K562 (cell line): ENCODE measurements at regions not wholly inside any gene's neighbourhood (a gene's known extent, or its start where the extent isn't known, plus 50 kb on each side); places are given as distances from the start of the nearest gene placed in this dataset.

Source experiments
- ATAC-seq: fragments of 200-7000 bp; cut with Tn5 transposase; 3 replicates; pipeline ENCODE4 v1.9.1; 2020; ENCODE audit warnings: moderate library complexity
- BruUV-seq: library from RNA; stranded (reverse); fragments of 400-500 nt; replicated peaks from 2 replicates; lab custom pipeline; 2021; lab: Mats Ljungman, UMichigan
- CTCF ChIA-PET: fragments of 300-600 bp; formaldehyde crosslinking; extraction: SDS; loops from one replicate; lab custom pipeline; 2021; ENCODE audit warnings: low intra/inter-chr PET ratio; lab: Yijun Ruan, JAX
- POLR2A ChIA-PET: fragments of 300-600, 350-650 bp; sonication (Branson Sonifier 250); formaldehyde crosslinking; extraction: SDS; loops from one replicate; lab custom pipeline; 2021; ENCODE audit warnings: antibody characterized with exemption, inconsistent platforms; lab: Yijun Ruan, JAX
- DNase-seq, 4 experiments: peaks; one replicate each; pipeline versions ENCODE4 v3.0.0 to v3.0.0-alpha.2; 2011 to 2018; ENCODE audit warnings: low spot score in 3 of 4, mixed read lengths in 3 of 4; ENCODE audit errors: extremely low read depth in 1 of 4
- FAIRE-seq: peaks from 2 replicates; lab custom pipeline; 2011; peaks lifted over from hg19 to GRCh38; lab: Jason Lieb, UNC
- H2AFZ ChIP-seq: 2 replicates; pipeline ENCODE4 v1.6.0; 2011; ENCODE audit warnings: low read depth, low read length, control low read depth, inconsistent platforms
- H3K27ac ChIP-seq: fragments of 200-600 bp; 3 replicates; pipeline ENCODE4 v1.8.0; 2011; ENCODE audit warnings: low read depth, mild to moderate bottlenecking, control low read depth, inconsistent platforms, low read length, moderate library complexity, mixed read lengths; ENCODE audit errors: extremely low read depth
- H3K27me3 ChIP-seq, 2 experiments: fragments of 300-600 bp in 1 of 2; 2 replicates in 1 of 2; 3 replicates in 1 of 2; pipeline versions ENCODE4 v1.6.0 to v1.8.0; 2011; ENCODE audit warnings: inconsistent platforms in 2 of 2, low read length in 2 of 2, mild to moderate bottlenecking in 1 of 2, mixed read lengths in 1 of 2, moderate library complexity in 1 of 2; ENCODE audit not compliant: control insufficient read depth in 2 of 2, insufficient read depth in 2 of 2
- H3K36me3 ChIP-seq: fragments of 300-600 bp; 3 replicates; pipeline ENCODE4 v1.8.0; 2011; ENCODE audit warnings: mild to moderate bottlenecking, low read length, inconsistent platforms; ENCODE audit not compliant: control insufficient read depth, insufficient read depth
- H3K4me1 ChIP-seq, 2 experiments: fragments of 200-600 bp in 1 of 2; replicated peaks in 1 of 2; 2 replicates in 1 of 2; 3 replicates in 1 of 2; pipeline versions ENCODE4 v1.5.1 to v1.8.0; 2011; ENCODE audit warnings: inconsistent platforms in 2 of 2, low read length in 2 of 2, mild to moderate bottlenecking in 1 of 2, mixed read lengths in 1 of 2, moderate library complexity in 1 of 2; ENCODE audit not compliant: control insufficient read depth in 2 of 2, insufficient read depth in 2 of 2
- H3K4me2 ChIP-seq: 2 replicates; pipeline ENCODE4 v1.6.1; 2011; ENCODE audit warnings: low read length, control low read depth, inconsistent platforms, mixed read lengths; ENCODE audit not compliant: insufficient read depth
- H3K4me3 ChIP-seq: fragments of 200-600 bp; sonication (generic), shearing (Covaris generic); 2 replicates; pipeline ENCODE4 v1.5.1; 2016; ENCODE audit warnings: control low read depth, inconsistent platforms
- H3K79me2 ChIP-seq: fragments of 200-600 bp; 3 replicates; pipeline ENCODE4 v1.8.0; 2011; ENCODE audit warnings: low read length, inconsistent platforms; ENCODE audit not compliant: control insufficient read depth, insufficient read depth
- H3K9ac ChIP-seq, 2 experiments: 2 replicates each; pipeline versions ENCODE4 v1.6.0 to v1.6.1; 2011; ENCODE audit warnings: low read depth in 2 of 2, low read length in 2 of 2, control low read depth in 1 of 2, inconsistent platforms in 1 of 2, mild to moderate bottlenecking in 1 of 2, mixed read lengths in 1 of 2; ENCODE audit not compliant: insufficient read depth in 1 of 2
- H3K9me1 ChIP-seq: one replicate; pipeline ENCODE4 v1.6.0; 2011; ENCODE audit warnings: inconsistent platforms, mild to moderate bottlenecking, low read length, moderate library complexity; ENCODE audit not compliant: control insufficient read depth, insufficient read depth
- H3K9me3 ChIP-seq: replicated peaks from 2 replicates; pipeline ENCODE4 v1.5.1; 2011; ENCODE audit warnings: low read depth, low read length, inconsistent platforms; ENCODE audit not compliant: control insufficient read depth, insufficient read depth
- H4K20me1 ChIP-seq: replicated peaks from 2 replicates; pipeline ENCODE4 v1.6.1; 2011; ENCODE audit warnings: low read length, inconsistent platforms, mixed read lengths; ENCODE audit not compliant: control insufficient read depth, insufficient read depth
- CHCHD3 ChIP-seq: fragments of 250-450 bp; sonication (Bioruptor Pico); IDR thresholded peaks from 2 replicates; pipeline ENCODE4 v2.1.2; 2022; ENCODE audit warnings: mild to moderate bottlenecking
- CSDE1 ChIP-seq, 2 experiments: fragments of 450-650 bp; IDR thresholded peaks; 2 replicates each; pipeline ENCODE4 v1.6.1; 2016; ENCODE audit warnings: mild to moderate bottlenecking in 1 of 2
- HEY1 ChIP-seq: fragments of 250-450 bp; sonication (Bioruptor Pico); IDR thresholded peaks from 2 replicates; pipeline ENCODE4 v1.5.0; 2020; ENCODE audit warnings: mild to moderate bottlenecking, moderate library complexity, borderline replicate concordance
- RCOR1 ChIP-seq, 2 experiments: IDR thresholded peaks; 2 replicates each; pipeline ENCODE4 v1.6.1; 2012; ENCODE audit warnings: low read depth in 2 of 2, low read length in 2 of 2, borderline replicate concordance in 1 of 2, improper control_type of control experiment in 1 of 2
- SIRT6 ChIP-seq: IDR thresholded peaks from one replicate; pipeline ENCODE4 v1.6.1; 2012; ENCODE audit warnings: low read depth, mild to moderate bottlenecking, control low read depth, inconsistent platforms, low read length, moderate library complexity
- WGBS: fragments of 100-300 bp; shearing (Covaris generic); methylation state at CpG from one replicate; pipeline ENCODE4 v1.1.6; 2016; ENCODE audit warnings: low coverage, mixed read lengths; ENCODE audit not compliant: insufficient coverage; ENCODE audit errors: missing lambda C conversion rate; 5-methylcytosine and 5-hydroxymethylcytosine counted together
- in situ Hi-C: fragments of 300-500 bp; cut with MboI; formaldehyde crosslinking; loops from 4 replicates; pipeline ENCODE4 v1.15.0; 2018; ENCODE audit warnings: inconsistent platforms, mixed read lengths
- intact Hi-C: fragments of 100-400 bp; cut with micrococcal nuclease; formaldehyde crosslinking; loops from 2 replicates; pipeline ENCODE4 v1.14.2; 2022
- TF ChIP-seq, protein P1 (sequence below): fragments of 250-450 bp; sonication (Bioruptor Pico); IDR thresholded peaks from 2 replicates; pipeline ENCODE4 v1.9.0; 2021; ENCODE audit warnings: mild to moderate bottlenecking, inconsistent platforms
- TF ChIP-seq, protein P2 (sequence below), 2 experiments: fragments of 450-650 bp in 1 of 2; sonication (generic) in 1 of 2; formaldehyde crosslinking in 1 of 2; IDR thresholded peaks in 1 of 2; conservative IDR thresholded peaks in 1 of 2; 2 replicates each; pipeline versions ENCODE4 v1.6.1 to v1.8.1; 2016 to 2023; ENCODE audit warnings: mild to moderate bottlenecking in 2 of 2, moderate library complexity in 2 of 2, inconsistent platforms in 1 of 2, missing genetic modification reagents in 1 of 2
- TF ChIP-seq, protein P3 (sequence below): fragments of 450-650 bp; formaldehyde crosslinking; IDR thresholded peaks from 2 replicates; pipeline ENCODE4 v1.4.0; 2020; ENCODE audit warnings: mild to moderate bottlenecking, moderate library complexity

DNA sequence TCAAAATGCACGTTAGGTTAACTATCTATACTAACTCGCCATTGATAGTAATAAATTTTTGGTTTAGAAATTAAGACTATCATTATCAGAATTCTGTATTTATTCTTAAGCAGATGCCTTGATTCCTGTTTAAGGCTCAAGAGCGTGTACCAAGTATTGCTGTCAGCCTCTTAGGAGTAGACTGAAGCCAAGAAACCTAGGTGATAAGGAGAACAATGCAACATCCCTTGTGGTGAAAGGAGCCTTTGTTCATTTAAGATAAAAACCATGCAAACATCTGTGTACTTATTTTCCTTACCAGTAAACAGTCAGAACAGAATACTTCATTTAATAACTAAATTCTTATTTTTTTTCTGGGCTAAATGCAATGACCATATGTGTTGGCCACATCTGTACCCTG, 109.4 kb upstream of the NOVA1 start:
- ATAC-seq (no peak), FAIRE-seq (no peak), DNase-seq (no peak)
- no peaks in the 10 kb centered on the region for H3K79me2 ChIP-seq
- no peaks in the 10 kb centered on the region for H3K36me3 ChIP-seq
- H3K4me2 ChIP-seq = no peak overlapping the region
- H2AFZ ChIP-seq = no peak overlapping the region
- in situ Hi-C loops = no loop called here
- no peaks in the 10 kb centered on the region for H3K4me1 ChIP-seq
- no peaks in the 10 kb centered on the region for H3K9me1 ChIP-seq
- no peak overlapping the region for H3K27ac ChIP-seq
- H3K27me3 ChIP-seq = no peaks in the 10 kb centered on the region
- 0% methylated on average over 3 of the region's 3 CpGs for WGBS
- intact Hi-C loops = no loop called here
- H4K20me1 ChIP-seq = no peaks in the 10 kb centered on the region
- no peaks in the 10 kb centered on the region for H3K9me3 ChIP-seq
- ChIA-PET CTCF (no interaction called here), POLR2A (no interaction called here)
- H3K9ac ChIP-seq = no peak overlapping the region
- TF ChIP-seq CSDE1 (IDR thresholded peaks at IDR 0.05) (no peak), SIRT6 (no peak), RCOR1 (IDR thresholded peaks at IDR 0.05; ENCODE audit: borderline replicate concordance in 1 of 2, low read depth in 2 of 2, low read length in 2 of 2) (no peak)
- no peak overlapping the region for H3K4me3 ChIP-seq
- BruUV-seq = no TSS peak

DNA sequence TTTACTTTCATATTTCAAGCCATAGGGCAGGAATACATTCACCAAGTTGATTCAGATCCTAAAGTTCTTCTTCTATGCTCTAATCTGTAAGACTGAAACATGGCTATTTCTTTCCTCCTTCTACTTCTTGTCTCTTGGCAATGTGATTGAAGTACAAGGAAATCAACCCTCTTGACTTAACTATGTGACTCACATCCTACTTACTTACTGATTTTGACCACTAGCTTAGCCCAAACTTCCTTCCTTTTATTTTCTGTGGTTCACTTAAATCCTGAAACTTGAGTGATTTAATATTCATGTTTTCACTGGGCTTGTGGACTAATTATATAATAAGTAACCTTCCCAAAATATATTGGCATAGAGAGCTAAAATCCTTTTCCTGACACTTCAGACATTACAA, 111.2 kb upstream of the NOVA1 start:
- no TSS peak for BruUV-seq
- Histone ChIP-seq H3K36me3 (no peaks in the 10 kb centered on the region), H3K4me2 (no peak overlapping the region), H3K9me3 (no peaks in the 10 kb centered on the region), H3K9me1 (no peaks in the 10 kb centered on the region), H3K27ac (no peak overlapping the region), H3K27me3 (no peaks in the 10 kb centered on the region), H2AFZ (no peak overlapping the region), H3K4me3 (no peak overlapping the region), H3K9ac (no peak overlapping the region)
- no peak for FAIRE-seq
- ChIA-PET POLR2A (no interaction called here), CTCF (no interaction called here)
- no peak for DNase-seq
- in situ Hi-C loops (no loop called here), intact Hi-C loops (no loop called here)
- no peak for ATAC-seq
- TF ChIP-seq, protein P1, sequence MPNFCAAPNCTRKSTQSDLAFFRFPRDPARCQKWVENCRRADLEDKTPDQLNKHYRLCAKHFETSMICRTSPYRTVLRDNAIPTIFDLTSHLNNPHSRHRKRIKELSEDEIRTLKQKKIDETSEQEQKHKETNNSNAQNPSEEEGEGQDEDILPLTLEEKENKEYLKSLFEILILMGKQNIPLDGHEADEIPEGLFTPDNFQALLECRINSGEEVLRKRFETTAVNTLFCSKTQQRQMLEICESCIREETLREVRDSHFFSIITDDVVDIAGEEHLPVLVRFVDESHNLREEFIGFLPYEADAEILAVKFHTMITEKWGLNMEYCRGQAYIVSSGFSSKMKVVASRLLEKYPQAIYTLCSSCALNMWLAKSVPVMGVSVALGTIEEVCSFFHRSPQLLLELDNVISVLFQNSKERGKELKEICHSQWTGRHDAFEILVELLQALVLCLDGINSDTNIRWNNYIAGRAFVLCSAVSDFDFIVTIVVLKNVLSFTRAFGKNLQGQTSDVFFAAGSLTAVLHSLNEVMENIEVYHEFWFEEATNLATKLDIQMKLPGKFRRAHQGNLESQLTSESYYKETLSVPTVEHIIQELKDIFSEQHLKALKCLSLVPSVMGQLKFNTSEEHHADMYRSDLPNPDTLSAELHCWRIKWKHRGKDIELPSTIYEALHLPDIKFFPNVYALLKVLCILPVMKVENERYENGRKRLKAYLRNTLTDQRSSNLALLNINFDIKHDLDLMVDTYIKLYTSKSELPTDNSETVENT (CRISPR knock-in tag) = no peak
- TF ChIP-seq CHCHD3 (CRISPR knock-in tag) (no peak), HEY1 (CRISPR knock-in tag) (no peak)
- TF ChIP-seq, protein P2, sequence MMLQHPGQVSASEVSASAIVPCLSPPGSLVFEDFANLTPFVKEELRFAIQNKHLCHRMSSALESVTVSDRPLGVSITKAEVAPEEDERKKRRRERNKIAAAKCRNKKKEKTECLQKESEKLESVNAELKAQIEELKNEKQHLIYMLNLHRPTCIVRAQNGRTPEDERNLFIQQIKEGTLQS (IDR thresholded peaks at IDR 0.05) = no peak
- TF ChIP-seq, protein P2 (CRISPR knock-in tag; conservative IDR thresholded peaks at IDR 0.05) = no peak
- TF ChIP-seq, protein P3, sequence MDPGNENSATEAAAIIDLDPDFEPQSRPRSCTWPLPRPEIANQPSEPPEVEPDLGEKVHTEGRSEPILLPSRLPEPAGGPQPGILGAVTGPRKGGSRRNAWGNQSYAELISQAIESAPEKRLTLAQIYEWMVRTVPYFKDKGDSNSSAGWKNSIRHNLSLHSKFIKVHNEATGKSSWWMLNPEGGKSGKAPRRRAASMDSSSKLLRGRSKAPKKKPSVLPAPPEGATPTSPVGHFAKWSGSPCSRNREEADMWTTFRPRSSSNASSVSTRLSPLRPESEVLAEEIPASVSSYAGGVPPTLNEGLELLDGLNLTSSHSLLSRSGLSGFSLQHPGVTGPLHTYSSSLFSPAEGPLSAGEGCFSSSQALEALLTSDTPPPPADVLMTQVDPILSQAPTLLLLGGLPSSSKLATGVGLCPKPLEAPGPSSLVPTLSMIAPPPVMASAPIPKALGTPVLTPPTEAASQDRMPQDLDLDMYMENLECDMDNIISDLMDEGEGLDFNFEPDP (CRISPR knock-in tag) = no peak
- TF ChIP-seq, all 486 proteins: peak for 0
- H4K20me1 ChIP-seq = no peaks in the 10 kb centered on the region
- H3K79me2 ChIP-seq = no peaks in the 10 kb centered on the region
- no peaks in the 10 kb centered on the region for H3K4me1 ChIP-seq
